HG02840 (cell line): ENCODE measurements at regions not wholly inside any gene's neighbourhood (a gene's known extent, or its start where the extent isn't known, plus 50 kb on each side); places are given as distances from the start of the nearest gene placed in this dataset.
"Not testable (repeated sequence)": the region's sequence is repeated elsewhere in the genome, so short reads cannot be mapped to it uniquely, and the experiment has no call there.

ENCODE experiments used
- ATAC-seq: cut with Tn5 transposase; IDR thresholded peaks from one replicate; pipeline ENCODE4 v1.9.1; 2021; ENCODE audit warnings: mild to moderate bottlenecking, moderate library complexity, moderate number of reproducible peaks; ENCODE audit not compliant: unreplicated experiment, low FRiP score

- ATAC-seq: no peak
Measured at GRCh38 chr7:149608168-149608567, 110.6 kb upstream of the ZNF746 start.

- no peak for ATAC-seq
Measured at GRCh38 chr7:149607683-149608082, 110.1 kb upstream of the ZNF746 start.

DNA sequence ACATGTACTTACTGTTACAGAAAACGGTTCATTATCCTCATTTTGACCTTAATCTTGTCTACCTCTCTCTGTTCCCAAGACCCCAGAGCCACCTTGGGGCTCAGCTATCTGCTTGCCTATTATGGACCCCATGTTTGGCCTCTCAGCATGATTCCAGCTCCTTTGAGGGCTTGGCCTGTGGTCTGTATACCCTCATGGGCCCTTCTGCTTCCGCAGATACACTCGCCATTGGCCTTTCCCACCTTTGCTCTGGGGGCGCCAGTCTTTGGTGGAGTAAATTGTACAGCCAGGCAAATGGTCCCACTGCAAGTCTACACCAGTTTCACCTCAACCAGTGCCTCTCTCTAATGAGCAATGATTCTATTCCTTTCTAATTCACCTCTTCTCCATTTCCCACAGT, 109.2 kb upstream of the ZNF746 start:
- no peak for ATAC-seq

- ATAC-seq: no peak
Measured at GRCh38 chr7:149605696-149606095, 108.1 kb upstream of the ZNF746 start.

DNA sequence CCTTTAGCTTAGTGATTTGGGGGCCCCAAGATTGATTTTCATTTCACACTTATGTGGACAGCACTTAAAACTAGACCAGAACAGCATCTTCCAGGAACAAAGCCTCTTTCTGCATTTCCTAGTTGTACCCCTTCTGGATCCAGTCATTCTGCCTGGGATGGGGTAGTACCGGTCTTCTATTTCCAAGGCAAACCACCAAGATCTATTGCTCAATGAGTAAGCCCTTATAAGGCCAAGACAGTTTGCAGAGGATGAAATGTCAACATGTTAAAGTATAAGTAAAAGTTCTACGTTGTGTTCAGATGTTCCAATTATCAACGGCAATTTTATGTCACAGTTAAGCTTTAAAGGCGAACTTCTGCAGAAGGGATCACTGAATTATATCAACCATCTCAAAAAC, 106.9 kb upstream of the ZNF746 start:
- ATAC-seq: no peak

DNA sequence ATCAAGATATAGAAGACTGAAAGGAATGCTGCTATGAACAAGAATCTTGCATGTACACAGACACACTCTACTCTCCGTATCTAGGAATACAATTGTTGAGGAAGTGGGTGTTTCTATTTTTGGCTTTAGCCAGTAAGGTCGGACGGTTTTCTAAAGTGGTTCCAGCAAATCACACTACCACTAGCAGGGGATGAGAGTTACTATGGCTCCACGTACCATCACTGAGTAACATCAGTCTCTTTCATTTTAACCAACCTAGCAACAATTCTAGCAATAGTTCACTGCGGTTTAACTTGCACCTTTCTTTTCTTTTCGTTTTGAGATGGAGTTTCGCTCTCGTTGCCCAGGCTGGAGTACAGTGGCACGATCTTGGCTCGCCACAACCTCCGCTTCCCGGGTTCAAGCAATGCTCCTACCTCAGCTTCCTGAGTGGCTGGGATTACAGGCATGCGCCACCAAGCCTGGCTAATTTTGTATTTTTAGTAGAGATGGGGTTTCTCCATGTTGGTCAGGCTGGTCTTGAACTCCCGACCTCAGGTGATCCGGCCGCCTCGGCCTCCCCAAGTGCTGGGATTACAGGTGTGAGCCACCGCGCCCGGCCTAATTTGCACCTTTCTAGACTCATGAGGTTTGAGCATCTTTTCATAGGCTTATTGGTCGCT, 103.2 kb upstream of the ZNF746 start:
- ATAC-seq: peak; percentile 88

DNA sequence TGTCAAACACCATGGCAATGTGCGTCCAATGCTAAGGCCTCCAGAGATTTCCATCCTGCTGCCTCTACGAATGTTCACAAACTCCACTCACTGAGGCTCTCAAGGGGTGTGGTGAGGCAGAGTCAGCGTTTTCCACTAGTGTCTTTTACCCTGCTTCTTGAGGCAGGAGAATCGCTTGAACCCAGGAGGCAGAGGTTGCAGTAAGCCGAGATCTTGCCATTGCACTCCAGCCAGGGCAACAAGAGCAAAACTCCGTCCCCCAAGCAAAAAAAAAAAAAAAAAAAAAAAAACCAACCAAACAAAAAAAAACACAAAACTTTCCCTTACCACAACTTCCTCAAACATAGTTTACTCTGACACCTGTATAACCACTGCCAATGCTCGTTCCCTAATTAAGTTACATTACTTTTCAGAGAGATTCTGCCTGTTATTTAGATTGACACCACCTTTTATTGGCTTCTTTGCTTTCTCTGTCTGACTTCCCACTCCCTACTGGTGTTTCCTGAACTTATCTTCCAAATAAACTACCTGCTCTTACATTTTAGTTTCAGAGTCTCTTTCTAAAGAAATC, 102.1 kb upstream of the ZNF746 start:
- peak; percentile 43 for ATAC-seq

DNA sequence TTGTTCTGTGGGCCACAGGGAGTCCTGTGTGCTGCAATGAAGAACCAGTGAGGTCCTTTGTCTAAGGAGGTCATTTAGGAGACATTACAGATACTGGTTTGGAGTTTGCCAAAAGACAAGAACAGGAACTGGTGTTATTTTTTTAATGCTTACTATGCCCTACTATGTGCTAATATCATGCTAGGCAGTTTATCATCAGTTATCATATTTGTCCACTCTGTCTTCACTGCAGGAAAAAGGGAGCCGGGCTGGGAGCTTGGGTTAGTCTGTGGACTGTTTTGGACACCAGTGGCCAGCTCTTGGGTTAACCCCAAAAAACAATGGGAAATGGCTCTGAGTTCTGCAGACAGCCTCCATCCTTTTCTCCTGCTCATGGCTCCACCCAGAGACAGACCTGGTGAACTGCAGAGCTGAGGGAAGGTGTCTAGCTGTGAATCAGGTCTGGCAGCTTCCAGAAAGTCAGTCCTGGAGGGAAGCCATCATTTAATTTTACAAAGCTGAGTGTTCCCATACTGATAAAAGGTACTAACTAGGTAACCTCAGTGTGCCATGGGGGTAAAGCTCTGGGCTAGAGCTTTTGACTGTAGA, 101.2 kb upstream of the ZNF746 start:
- no peak for ATAC-seq

- not testable (repeated sequence) for ATAC-seq
Measured at GRCh38 chr7:149597789-149598188, 100.2 kb upstream of the ZNF746 start.

DNA sequence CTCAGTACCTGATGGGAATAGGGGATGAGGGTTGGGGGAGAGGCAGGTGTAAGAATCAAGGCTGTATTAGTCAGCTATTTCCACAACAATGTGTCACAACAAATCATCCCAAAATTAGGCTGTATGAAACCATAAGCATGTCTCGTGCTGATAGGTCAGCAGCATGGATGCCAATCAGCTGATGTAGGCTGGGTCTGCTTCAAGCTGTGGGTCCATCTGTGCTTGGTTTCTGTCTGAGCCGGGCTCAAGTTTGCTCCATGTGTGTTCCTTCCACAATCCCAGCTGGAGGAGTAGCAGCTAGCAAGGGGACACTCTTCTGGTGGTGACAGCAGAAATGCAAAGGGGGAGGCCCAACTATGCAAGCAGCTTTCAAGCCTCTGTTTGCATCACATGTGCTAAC, 97.9 kb upstream of the ZNF746 start:
- no peak for ATAC-seq

- no peak for ATAC-seq
Measured at GRCh38 chr7:149595078-149595477, 97.5 kb upstream of the ZNF746 start.

- ATAC-seq: no peak
Measured at GRCh38 chr7:149588930-149589329, 91.3 kb upstream of the ZNF746 start.

GRCh38 chr7:149586646-149587645, 89.3 kb upstream of the ZNF746 start:
- no peak for ATAC-seq

- ATAC-seq: no peak
Measured at GRCh38 chr7:149584530-149584929, 86.9 kb upstream of the ZNF746 start.

DNA sequence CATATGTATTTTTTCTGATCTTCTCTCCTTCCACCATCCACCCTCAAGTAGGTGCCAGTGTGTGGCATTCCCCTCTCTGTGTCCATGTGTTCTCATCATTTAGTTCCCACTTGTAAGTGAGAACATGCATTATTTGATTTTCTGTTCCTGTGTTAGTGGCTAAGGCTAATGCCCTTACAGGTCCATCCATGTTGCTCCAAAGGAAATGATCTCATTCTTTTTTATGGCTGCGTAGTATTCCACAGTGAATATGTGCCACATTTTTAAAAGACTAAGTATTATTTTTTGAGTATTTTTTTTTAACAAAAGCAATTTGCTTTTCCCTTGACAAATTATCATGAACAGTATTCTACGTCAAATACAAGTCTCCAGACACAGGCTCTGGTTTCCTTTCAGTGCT, 86.4 kb upstream of the ZNF746 start:
- ATAC-seq: no peak

GRCh38 chr7:149580328-149580727, 82.7 kb upstream of the ZNF746 start:
- ATAC-seq: no peak

DNA sequence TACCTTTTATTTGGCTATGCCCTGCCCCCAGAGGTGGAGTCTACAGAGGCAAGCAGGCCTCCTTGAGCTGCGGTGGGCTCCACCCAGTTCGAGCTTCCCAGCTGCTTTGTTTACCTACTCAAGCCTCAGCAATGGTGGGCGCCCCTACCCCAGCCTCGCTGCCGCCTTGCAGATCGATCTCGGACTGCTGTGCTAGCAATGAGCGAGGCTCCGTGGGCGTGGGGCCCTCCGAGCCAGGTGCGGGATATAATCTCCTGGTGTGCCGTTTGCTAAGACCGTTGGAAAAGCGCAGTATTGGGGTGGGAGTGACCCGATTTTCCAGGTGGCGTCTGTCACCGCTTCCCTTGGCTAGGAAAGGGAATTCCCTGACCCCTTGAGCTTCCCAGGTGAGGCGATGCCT, 81.8 kb upstream of the ZNF746 start:
- not testable (repeated sequence) for ATAC-seq

GRCh38 chr7:149574428-149574827, 76.8 kb upstream of the ZNF746 start:
- not testable (repeated sequence) for ATAC-seq

DNA sequence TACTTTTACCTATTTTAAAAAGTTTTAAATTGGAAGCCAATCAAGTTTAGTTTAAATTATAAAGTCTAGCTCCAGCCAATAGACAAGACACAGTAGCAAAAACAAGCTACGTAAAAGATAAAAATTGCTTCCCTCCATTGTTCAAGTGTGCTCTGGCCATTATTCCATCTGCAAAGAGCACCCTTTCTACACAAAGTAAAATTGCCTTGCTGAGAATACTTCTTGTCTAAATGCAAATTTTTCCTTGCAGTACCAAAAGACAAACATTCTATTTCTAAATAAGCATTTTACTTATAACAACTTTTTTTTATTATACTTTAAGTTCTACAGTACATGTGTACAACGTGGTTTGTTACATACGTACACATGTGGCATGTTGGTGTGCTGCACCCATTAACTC, 75.9 kb upstream of the ZNF746 start:
- no peak for ATAC-seq

DNA sequence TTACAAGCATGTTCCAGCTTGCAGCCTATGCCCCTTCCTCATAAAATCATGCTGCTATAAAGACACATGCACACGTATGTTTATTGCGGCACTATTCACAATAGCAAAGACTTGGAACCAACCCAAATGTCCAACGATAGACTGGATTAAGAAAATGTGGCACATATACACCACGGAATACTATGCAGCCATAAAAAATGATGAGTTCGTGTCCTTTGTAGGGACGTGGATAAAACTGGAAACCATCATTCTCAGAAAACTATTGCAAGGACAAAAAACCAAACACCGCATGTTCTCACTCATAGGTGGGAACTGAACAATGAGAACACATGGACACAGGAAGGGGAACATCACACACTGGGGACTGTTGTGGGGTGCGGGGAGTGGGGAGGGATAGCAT, 75.3 kb upstream of the ZNF746 start:
- not testable (repeated sequence) for ATAC-seq

DNA sequence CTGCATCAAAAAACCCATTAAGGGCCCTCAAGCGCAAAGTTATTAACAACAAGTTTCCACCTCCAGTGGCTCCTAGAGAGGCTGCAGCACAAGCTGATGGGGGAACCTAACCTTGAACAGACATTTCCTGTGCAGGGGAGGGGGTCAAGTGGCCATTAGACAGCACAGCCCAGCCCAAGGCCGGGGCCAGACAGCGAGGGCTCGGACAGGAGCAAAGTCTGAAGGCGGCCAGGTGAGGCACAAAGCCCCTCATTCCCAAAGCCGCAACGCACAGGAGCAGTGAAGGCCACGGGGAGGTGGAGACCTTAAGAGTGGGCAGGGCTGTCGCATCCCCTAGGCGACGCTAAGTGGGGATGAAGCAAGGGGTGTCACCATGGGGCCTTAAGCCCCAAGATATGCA, 73.2 kb upstream of the ZNF746 start:
- ATAC-seq: no peak
